ENCODE measurements at regions not wholly inside any gene's neighbourhood (a gene's known extent, or its start where the extent isn't known, plus 50 kb on each side); places are given as distances from the start of the nearest gene placed in this dataset.

- TF ChIP-seq ZNF462 (CRISPR knock-in tag; IDR thresholded peaks at IDR 0.05): no peak
- no peak for TF ChIP-seq EZH2phosphoT487 (IDR thresholded peaks at IDR 0.05; ENCODE audit: unreplicated experiment)
- TF ChIP-seq ETS1 (IDR thresholded peaks at IDR 0.05): no peak
- no peak for TF ChIP-seq ZNF114 (CRISPR knock-in tag; IDR thresholded peaks at IDR 0.05)
- no peak for TF ChIP-seq NANOG (IDR thresholded peaks at IDR 0.05; ENCODE audit: borderline replicate concordance)
- TF ChIP-seq POLR2AphosphoS5 (IDR thresholded peaks at IDR 0.05; ENCODE audit: low read depth): no peak
Measured at GRCh38 chr3:59527493-59527892, 477.7 kb upstream of the CFAP20DC start (continued).

GRCh38 chr3:59526999-59527398 is 477.2 kb upstream of the CFAP20DC start:
- Histone ChIP-seq H3K9me2 (ENCODE audit: insufficient read depth) (no peaks in the 10 kb centered on the region), H3K27ac (ENCODE audit: low read depth) (no peak overlapping the region), H3F3A (replicated peaks; ENCODE audit: low read depth) (no peaks in the 10 kb centered on the region), H3K79me2 (replicated peaks; ENCODE audit: insufficient read depth) (no peaks in the 10 kb centered on the region), H3K4me3 (no peak overlapping the region), H3K4me1 (ENCODE audit: insufficient read depth) (no peaks in the 10 kb centered on the region), H3K36me3 (ENCODE audit: insufficient read depth) (no peaks in the 10 kb centered on the region), H2AFZ (no peak overlapping the region), H3K4me2 (no peak overlapping the region), H3K27me3 (ENCODE audit: insufficient read depth) (no peaks in the 10 kb centered on the region), H4K20me1 (replicated peaks; ENCODE audit: insufficient read depth) (no peaks in the 10 kb centered on the region)
- Mint-ChIP-seq H3K36me3 (ENCODE audit: low read depth) (no peaks in the 10 kb centered on the region), H3K27ac (no peak overlapping the region), H3K4me1 (no peaks in the 10 kb centered on the region), H3K27me3 (ENCODE audit: insufficient read depth, low read depth, poor library complexity) (peaks cover 2% of the 10 kb centered on the region), H3K9me3 (no peaks in the 10 kb centered on the region), H3K4me3 (no peak overlapping the region)
- DNase-seq (ENCODE audit: low spot score): no peak
- no peak for ATAC-seq
- TF ChIP-seq POLR2AphosphoS5 (IDR thresholded peaks at IDR 0.05; ENCODE audit: low read depth): no peak
- no peak for TF ChIP-seq EZH2 (IDR thresholded peaks at IDR 0.05; ENCODE audit: low read depth, unreplicated experiment)
- no peak for TF ChIP-seq NANOG (IDR thresholded peaks at IDR 0.05; ENCODE audit: borderline replicate concordance)
- no peak for TF ChIP-seq ZNF331 (CRISPR knock-in tag; IDR thresholded peaks at IDR 0.05; ENCODE audit: low read depth)
- TF ChIP-seq REST (IDR thresholded peaks at IDR 0.05; ENCODE audit: unreplicated experiment): no peak
- TF ChIP-seq CTCF (conservative IDR thresholded peaks at IDR 0.05; ENCODE audit: low read depth in 2 of 2): no peak
- TF ChIP-seq CREB1 (CRISPR knock-in tag; IDR thresholded peaks at IDR 0.05; ENCODE audit: low read depth): no peak
- no peak for TF ChIP-seq EZH2phosphoT487 (IDR thresholded peaks at IDR 0.05; ENCODE audit: unreplicated experiment)
- TF ChIP-seq ETS1 (IDR thresholded peaks at IDR 0.05): no peak
